ENCODE measurements at regions not wholly inside any gene's neighbourhood (a gene's known extent, or its start where the extent isn't known, plus 50 kb on each side); places are given as distances from the start of the nearest gene placed in this dataset.

- no peak overlapping the region for H3K4me3 ChIP-seq (ENCODE audit: low read length)
- no peak overlapping the region for H3K27ac ChIP-seq (ENCODE audit: low read depth, low read length)
- TF ChIP-seq CTCF (IDR thresholded peaks at IDR 0.05; ENCODE audit: low read depth, low read length, poor library complexity, severe bottlenecking), result no peak
- no peak for TF ChIP-seq EZH2phosphoT487 (IDR thresholded peaks at IDR 0.05; ENCODE audit: borderline replicate concordance, low read length)
- no peaks in the 10 kb centered on the region for H3K79me2 ChIP-seq (ENCODE audit: control insufficient read depth, low read length)
- H3F3A ChIP-seq (ENCODE audit: control insufficient read depth, insufficient read depth), result no peaks in the 10 kb centered on the region
- H3K9me3 ChIP-seq (ENCODE audit: control insufficient read depth, insufficient read depth, low read length), result no peaks in the 10 kb centered on the region; the same call in 1 of the 2 replicates
- H3K4me1 ChIP-seq (ENCODE audit: control insufficient read depth, low read length), result no peaks in the 10 kb centered on the region
- no peaks in the 10 kb centered on the region for H3K27me3 ChIP-seq (ENCODE audit: control insufficient read depth, low read length)
- H3K4me2 ChIP-seq (ENCODE audit: low read length), result no peak overlapping the region
- H3K36me3 ChIP-seq (ENCODE audit: control insufficient read depth, low read length), result no peaks in the 10 kb centered on the region
- H3K9me2 ChIP-seq (replicated peaks; ENCODE audit: control insufficient read depth, low read length), result no peaks in the 10 kb centered on the region
- H4K20me1 ChIP-seq (ENCODE audit: control insufficient read depth, insufficient read depth, low read depth, low read length), result no peaks in the 10 kb centered on the region
Measured at GRCh38 chr5:28558196-28558595, 1519.8 kb upstream of the CDH9 start.

- H3F3A ChIP-seq (ENCODE audit: control insufficient read depth, insufficient read depth), result no peaks in the 10 kb centered on the region
- no peaks in the 10 kb centered on the region for H3K79me2 ChIP-seq (ENCODE audit: control insufficient read depth, low read length)
- H3K27me3 ChIP-seq (ENCODE audit: control insufficient read depth, low read length), result no peaks in the 10 kb centered on the region
- no peaks in the 10 kb centered on the region; the same call in 1 of the 2 replicates for H3K9me3 ChIP-seq (ENCODE audit: control insufficient read depth, insufficient read depth, low read length)
- no peaks in the 10 kb centered on the region for H3K36me3 ChIP-seq (ENCODE audit: control insufficient read depth, low read length)
- H4K20me1 ChIP-seq (ENCODE audit: control insufficient read depth, insufficient read depth, low read depth, low read length), result no peaks in the 10 kb centered on the region
- H3K27ac ChIP-seq (ENCODE audit: low read depth, low read length), result no peak overlapping the region
- H3K4me1 ChIP-seq (ENCODE audit: control insufficient read depth, low read length), result no peaks in the 10 kb centered on the region
- no peak overlapping the region for H3K4me2 ChIP-seq (ENCODE audit: low read length)
- no peak overlapping the region for H3K4me3 ChIP-seq (ENCODE audit: low read length)
- no peak for TF ChIP-seq EZH2phosphoT487 (IDR thresholded peaks at IDR 0.05; ENCODE audit: borderline replicate concordance, low read length)
- TF ChIP-seq CTCF (IDR thresholded peaks at IDR 0.05; ENCODE audit: low read depth, low read length, poor library complexity, severe bottlenecking), result no peak
- H3K9me2 ChIP-seq (replicated peaks; ENCODE audit: control insufficient read depth, low read length), result no peaks in the 10 kb centered on the region
Measured at GRCh38 chr5:28557114-28557513, 1518.7 kb upstream of the CDH9 start.

GRCh38 chr5:28549588-28549987, 1511.2 kb upstream of the CDH9 start:
- Histone ChIP-seq H3K9me2 (replicated peaks; ENCODE audit: control insufficient read depth, low read length) (no peaks in the 10 kb centered on the region), H3K4me2 (ENCODE audit: low read length) (no peak overlapping the region), H3F3A (ENCODE audit: control insufficient read depth, insufficient read depth) (no peaks in the 10 kb centered on the region), H3K36me3 (ENCODE audit: control insufficient read depth, low read length) (no peaks in the 10 kb centered on the region), H4K20me1 (ENCODE audit: control insufficient read depth, insufficient read depth, low read depth, low read length) (no peaks in the 10 kb centered on the region), H3K27ac (ENCODE audit: low read depth, low read length) (no peak overlapping the region), H3K79me2 (ENCODE audit: control insufficient read depth, low read length) (no peaks in the 10 kb centered on the region), H3K4me1 (ENCODE audit: control insufficient read depth, low read length) (no peaks in the 10 kb centered on the region), H3K27me3 (ENCODE audit: control insufficient read depth, low read length) (no peaks in the 10 kb centered on the region), H3K4me3 (ENCODE audit: low read length) (no peak overlapping the region), H3K9me3 (ENCODE audit: control insufficient read depth, insufficient read depth, low read length) (no peaks in the 10 kb centered on the region)
- TF ChIP-seq CTCF (IDR thresholded peaks at IDR 0.05; ENCODE audit: low read depth, low read length, poor library complexity, severe bottlenecking), result no peak
- TF ChIP-seq EZH2phosphoT487 (IDR thresholded peaks at IDR 0.05; ENCODE audit: borderline replicate concordance, low read length), result no peak

GRCh38 chr5:28548856-28549255, 1510.5 kb upstream of the CDH9 start:
- no peaks in the 10 kb centered on the region for H3F3A ChIP-seq (ENCODE audit: control insufficient read depth, insufficient read depth)
- no peaks in the 10 kb centered on the region for H3K9me2 ChIP-seq (replicated peaks; ENCODE audit: control insufficient read depth, low read length)
- no peak overlapping the region for H3K4me2 ChIP-seq (ENCODE audit: low read length)
- no peaks in the 10 kb centered on the region for H3K4me1 ChIP-seq (ENCODE audit: control insufficient read depth, low read length)
- H3K9me3 ChIP-seq (ENCODE audit: control insufficient read depth, insufficient read depth, low read length), result no peaks in the 10 kb centered on the region
- no peaks in the 10 kb centered on the region for H3K36me3 ChIP-seq (ENCODE audit: control insufficient read depth, low read length)
- H3K79me2 ChIP-seq (ENCODE audit: control insufficient read depth, low read length), result no peaks in the 10 kb centered on the region
- H3K4me3 ChIP-seq (ENCODE audit: low read length), result no peak overlapping the region
- H4K20me1 ChIP-seq (ENCODE audit: control insufficient read depth, insufficient read depth, low read depth, low read length), result no peaks in the 10 kb centered on the region
- no peaks in the 10 kb centered on the region for H3K27me3 ChIP-seq (ENCODE audit: control insufficient read depth, low read length)
- no peak overlapping the region for H3K27ac ChIP-seq (ENCODE audit: low read depth, low read length)
- no peak for TF ChIP-seq CTCF (IDR thresholded peaks at IDR 0.05; ENCODE audit: low read depth, low read length, poor library complexity, severe bottlenecking)
- TF ChIP-seq EZH2phosphoT487 (IDR thresholded peaks at IDR 0.05; ENCODE audit: borderline replicate concordance, low read length), result no peak
